Natural killer cell (primary cell): ENCODE measurements at regions not wholly inside any gene's neighbourhood (a gene's known extent, or its start where the extent isn't known, plus 50 kb on each side); places are given as distances from the start of the nearest gene placed in this dataset.

Experiments used
- ATAC-seq, 3 donors: fragments of 150-1000 bp in 2 of 3; fragments of 200-7000 bp in 1 of 3; cut with Tn5 transposase; 1 replicate in 1 of 3; 2 replicates in 2 of 3; pipeline ENCODE4 v1.10.0; 2021; ENCODE audit warnings: mild to moderate bottlenecking in 2 of 3, moderate library complexity in 2 of 3
- DNase-seq, 2 donors: peaks; one replicate each; pipeline versions ENCODE4 v3.0.0 to v3.0.0-alpha.2; 2013 to 2021; ENCODE audit warnings: mixed read lengths in 1 of 2
- H3K27ac ChIP-seq: one replicate; pipeline ENCODE4 v1.5.1; 2013; ENCODE audit warnings: mild to moderate bottlenecking, low read length
- H3K27me3 ChIP-seq: one replicate; pipeline ENCODE4 v1.6.1; 2013; ENCODE audit warnings: low read length; ENCODE audit not compliant: control insufficient read depth, insufficient read depth
- H3K36me3 ChIP-seq: one replicate; pipeline ENCODE4 v1.6.1; 2013; ENCODE audit warnings: low read length; ENCODE audit not compliant: control insufficient read depth, insufficient read depth
- H3K4me1 ChIP-seq: one replicate; pipeline ENCODE4 v1.6.1; 2013; ENCODE audit warnings: low read length; ENCODE audit not compliant: control insufficient read depth, insufficient read depth
- H3K4me3 ChIP-seq: one replicate; pipeline ENCODE4 v1.5.1; 2013; ENCODE audit warnings: low read length
- H3K9me3 ChIP-seq: one replicate; pipeline ENCODE4 v1.6.1; 2013; ENCODE audit warnings: low read length; ENCODE audit not compliant: control insufficient read depth, insufficient read depth
- H3K27ac Mint-ChIP-seq, 2 donors: one replicate each; pipeline ENCODE4 v1.8.0; 2022; ENCODE audit warnings: mild to moderate bottlenecking in 2 of 2, mixed read lengths in 2 of 2, moderate library complexity in 1 of 2
- H3K27me3 Mint-ChIP-seq, 2 donors: one replicate each; pipeline ENCODE4 v1.8.0; 2022; ENCODE audit warnings: low read depth in 2 of 2, mixed read lengths in 2 of 2
- H3K36me3 Mint-ChIP-seq: one replicate; pipeline ENCODE4 v1.8.0; 2022; ENCODE audit warnings: mixed read lengths
- H3K4me1 Mint-ChIP-seq, 2 donors: one replicate each; pipeline ENCODE4 v1.8.0; 2022; ENCODE audit warnings: mixed read lengths in 2 of 2
- H3K4me3 Mint-ChIP-seq: one replicate; pipeline ENCODE4 v1.8.0; 2022; ENCODE audit warnings: mild to moderate bottlenecking, moderate library complexity, mixed read lengths
- H3K9me3 Mint-ChIP-seq, 2 donors: one replicate each; pipeline ENCODE4 v1.8.0; 2022; ENCODE audit warnings: mixed read lengths in 2 of 2
- WGBS: methylation state at CpG from one replicate; pipeline ENCODE4 v1.1.7; 2013; ENCODE audit warnings: missing lambda C conversion rate; ENCODE audit not compliant: insufficient coverage; 5-methylcytosine and 5-hydroxymethylcytosine counted together
- intact Hi-C: fragments of 100-400 bp; cut with micrococcal nuclease; formaldehyde crosslinking; loops from one replicate; pipeline ENCODE4 v1.14.2; 2022
- TF ChIP-seq, protein P1 (sequence below): fragments of 200-600 bp; IDR thresholded peaks from one replicate; pipeline ENCODE4 v1.8.0; 2022; ENCODE audit warnings: antibody characterized with exemption

DNA sequence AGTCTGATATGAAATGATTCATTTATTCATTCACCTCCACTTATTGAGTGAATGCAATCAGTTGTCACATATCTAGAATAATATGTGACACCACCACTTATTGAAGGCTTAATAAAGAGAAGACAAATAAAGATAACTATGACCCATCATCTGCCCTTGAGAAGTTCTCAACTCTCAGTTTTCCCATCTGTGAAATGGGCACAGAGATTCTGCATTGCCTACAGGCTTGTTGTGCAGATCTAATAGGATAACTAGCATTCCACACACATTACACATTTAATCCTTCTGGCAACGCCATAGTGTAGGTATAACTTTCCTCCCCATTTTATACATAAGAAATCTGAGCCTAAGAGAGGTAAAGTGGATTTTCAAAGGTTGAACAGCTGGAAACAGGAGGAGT is 84.2 kb upstream of the FICD start:
- H3K36me3 Mint-ChIP-seq, result no peaks in the 10 kb centered on the region
- ATAC-seq (no peak), DNase-seq (no peak)
- no peaks in the 10 kb centered on the region for H3K9me3 Mint-ChIP-seq
- no peak overlapping the region for H3K4me3 ChIP-seq
- no peaks in the 10 kb centered on the region for H3K36me3 ChIP-seq
- TF ChIP-seq, protein P1, sequence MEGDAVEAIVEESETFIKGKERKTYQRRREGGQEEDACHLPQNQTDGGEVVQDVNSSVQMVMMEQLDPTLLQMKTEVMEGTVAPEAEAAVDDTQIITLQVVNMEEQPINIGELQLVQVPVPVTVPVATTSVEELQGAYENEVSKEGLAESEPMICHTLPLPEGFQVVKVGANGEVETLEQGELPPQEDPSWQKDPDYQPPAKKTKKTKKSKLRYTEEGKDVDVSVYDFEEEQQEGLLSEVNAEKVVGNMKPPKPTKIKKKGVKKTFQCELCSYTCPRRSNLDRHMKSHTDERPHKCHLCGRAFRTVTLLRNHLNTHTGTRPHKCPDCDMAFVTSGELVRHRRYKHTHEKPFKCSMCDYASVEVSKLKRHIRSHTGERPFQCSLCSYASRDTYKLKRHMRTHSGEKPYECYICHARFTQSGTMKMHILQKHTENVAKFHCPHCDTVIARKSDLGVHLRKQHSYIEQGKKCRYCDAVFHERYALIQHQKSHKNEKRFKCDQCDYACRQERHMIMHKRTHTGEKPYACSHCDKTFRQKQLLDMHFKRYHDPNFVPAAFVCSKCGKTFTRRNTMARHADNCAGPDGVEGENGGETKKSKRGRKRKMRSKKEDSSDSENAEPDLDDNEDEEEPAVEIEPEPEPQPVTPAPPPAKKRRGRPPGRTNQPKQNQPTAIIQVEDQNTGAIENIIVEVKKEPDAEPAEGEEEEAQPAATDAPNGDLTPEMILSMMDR, result no peak
- H3K4me3 Mint-ChIP-seq, result no peak overlapping the region
- no peaks in the 10 kb centered on the region for H3K4me1 ChIP-seq
- H3K4me1 Mint-ChIP-seq, result no peaks in the 10 kb centered on the region
- no peaks in the 10 kb centered on the region for H3K9me3 ChIP-seq
- H3K27ac Mint-ChIP-seq, result no peak overlapping the region
- WGBS, result no CpG with 5 or more reads among the region's 1 CpG
- peaks cover 0 to 2% of the 10 kb centered on the region in 2 donors for H3K27me3 Mint-ChIP-seq
- no peaks in the 10 kb centered on the region for H3K27me3 ChIP-seq
- intact Hi-C loops, result no loop called here
- no peak overlapping the region for H3K27ac ChIP-seq

DNA sequence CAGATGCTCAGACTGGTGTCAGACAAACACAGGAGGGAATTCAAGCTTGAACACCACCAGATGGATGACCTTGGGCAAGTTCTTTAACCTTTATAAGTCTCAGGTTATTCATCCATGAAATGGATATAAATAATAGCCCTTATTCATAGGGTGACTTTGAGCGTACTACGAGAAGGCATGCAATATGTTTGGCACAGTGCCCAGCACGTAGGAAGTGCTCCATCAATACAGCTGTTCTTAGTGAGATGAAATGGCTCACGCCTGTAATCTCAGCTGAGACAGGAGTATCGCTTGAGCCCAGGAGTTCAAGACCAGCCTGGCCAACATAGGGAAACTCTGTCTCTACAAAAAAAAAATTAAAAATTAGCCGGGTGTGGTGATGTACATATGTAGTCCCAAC is 84.8 kb upstream of the FICD start:
- Histone ChIP-seq H3K9me3 (no peaks in the 10 kb centered on the region), H3K4me3 (no peak overlapping the region), H3K36me3 (no peaks in the 10 kb centered on the region), H3K4me1 (no peaks in the 10 kb centered on the region), H3K27ac (no peak overlapping the region), H3K27me3 (no peaks in the 10 kb centered on the region)
- H3K4me1 Mint-ChIP-seq, result no peaks in the 10 kb centered on the region
- H3K27me3 Mint-ChIP-seq, result peaks cover 0 to 2% of the 10 kb centered on the region in 2 donors
- 45% methylated on average over 6 of the region's 6 CpGs for WGBS
- no peak overlapping the region for H3K27ac Mint-ChIP-seq
- TF ChIP-seq, protein P1, result no peak
- H3K9me3 Mint-ChIP-seq, result no peaks in the 10 kb centered on the region
- ATAC-seq (no peak), DNase-seq (no peak)
- H3K4me3 Mint-ChIP-seq, result no peak overlapping the region
- no peaks in the 10 kb centered on the region for H3K36me3 Mint-ChIP-seq
- intact Hi-C loops, result no loop called here

DNA sequence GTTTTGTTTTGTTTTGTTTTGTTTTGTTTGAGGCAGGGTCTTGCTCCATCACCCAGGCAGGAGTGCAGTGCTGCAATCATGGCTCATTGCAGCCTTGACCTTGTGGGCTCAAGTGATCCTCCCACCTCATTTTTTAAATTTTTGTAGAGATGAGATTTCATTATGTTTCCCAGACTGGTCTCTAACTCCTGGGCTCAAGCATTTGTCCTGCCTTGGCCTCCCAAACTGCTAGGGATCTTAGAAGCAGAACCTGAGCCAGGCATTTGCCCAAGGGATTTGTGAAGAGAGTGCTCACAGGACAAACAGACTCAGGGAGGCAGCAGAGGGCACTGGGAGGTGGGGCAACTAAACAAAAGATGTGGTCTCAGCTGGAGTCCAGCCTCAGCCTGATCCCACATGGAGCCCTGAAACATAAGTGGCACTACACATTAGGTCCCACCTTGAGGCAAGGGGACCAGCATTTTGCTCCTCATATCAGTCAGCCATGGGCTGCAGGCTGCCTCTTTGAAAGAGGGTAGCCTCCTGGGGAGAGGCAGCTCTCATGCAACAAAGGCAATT is 86.2 kb upstream of the CMKLR1 start:
- no peak overlapping the region for H3K4me3 ChIP-seq
- H3K4me1 ChIP-seq, result no peaks in the 10 kb centered on the region
- intact Hi-C loops, result no loop called here
- no peaks in the 10 kb centered on the region for H3K9me3 ChIP-seq
- Mint-ChIP-seq H3K36me3 (no peaks in the 10 kb centered on the region), H3K27ac (no peak overlapping the region), H3K9me3 (no peaks in the 10 kb centered on the region), H3K4me3 (no peak overlapping the region), H3K27me3 (peaks cover 0 to 7% of the 10 kb centered on the region in 2 donors), H3K4me1 (no peaks in the 10 kb centered on the region)
- TF ChIP-seq, protein P1, result no peak
- no peaks in the 10 kb centered on the region for H3K27me3 ChIP-seq
- ATAC-seq (no peak), DNase-seq (no peak)
- H3K36me3 ChIP-seq, result no peaks in the 10 kb centered on the region
- H3K27ac ChIP-seq, result no peak overlapping the region

GRCh38 chr12:108424816-108425215 is 85.7 kb upstream of the CMKLR1 start:
- Histone ChIP-seq H3K9me3 (no peaks in the 10 kb centered on the region), H3K27ac (no peak overlapping the region), H3K27me3 (no peaks in the 10 kb centered on the region), H3K36me3 (no peaks in the 10 kb centered on the region), H3K4me1 (no peaks in the 10 kb centered on the region), H3K4me3 (no peak overlapping the region)
- TF ChIP-seq, protein P1, result no peak
- Mint-ChIP-seq H3K9me3 (no peaks in the 10 kb centered on the region), H3K27me3 (peaks cover 0 to 7% of the 10 kb centered on the region in 2 donors), H3K4me1 (peaks cover 0 to 4% of the 10 kb centered on the region in 2 donors), H3K27ac (no peak overlapping the region), H3K36me3 (no peaks in the 10 kb centered on the region), H3K4me3 (no peak overlapping the region)
- DNase-seq (no peak), ATAC-seq (no peak)
- intact Hi-C loops, result no loop called here
- 82% methylated on average over 3 of the region's 3 CpGs for WGBS
